H9 (cell line): ENCODE measurements at regions not wholly inside any gene's neighbourhood (a gene's known extent, or its start where the extent isn't known, plus 50 kb on each side); places are given as distances from the start of the nearest gene placed in this dataset.

Experiments used
- DNase-seq: peaks from one replicate; pipeline ENCODE4 v3.0.0-alpha.2; 2017
- H2AFZ ChIP-seq: one replicate; pipeline ENCODE4 v1.6.1; 2013; ENCODE audit warnings: mild to moderate bottlenecking, low read length, control low read depth, moderate library complexity
- H2AK5ac ChIP-seq: 2 replicates; pipeline ENCODE4 v1.6.1; 2013; ENCODE audit warnings: low read length, control low read depth, mixed read lengths; ENCODE audit not compliant: insufficient read length
- H2BK120ac ChIP-seq: one replicate; pipeline ENCODE4 v1.6.1; 2013; ENCODE audit warnings: low read depth, mild to moderate bottlenecking, low read length, control low read depth, inconsistent platforms; ENCODE audit not compliant: poor library complexity, severe bottlenecking
- H2BK12ac ChIP-seq: 2 replicates; pipeline ENCODE4 v1.6.1; 2013; ENCODE audit warnings: low read length, control low read depth, mixed read lengths, low read depth; ENCODE audit not compliant: insufficient read length
- H2BK15ac ChIP-seq: 2 replicates; pipeline ENCODE4 v1.6.1; 2013; ENCODE audit warnings: low read depth, low read length, control low read depth
- H2BK20ac ChIP-seq: one replicate; pipeline ENCODE4 v1.6.1; 2013; ENCODE audit warnings: low read depth, mild to moderate bottlenecking, low read length, control low read depth, inconsistent platforms; ENCODE audit not compliant: poor library complexity, severe bottlenecking
- H2BK5ac ChIP-seq: 2 replicates; pipeline ENCODE4 v1.6.1; 2013; ENCODE audit warnings: low read length, control low read depth, mixed read lengths; ENCODE audit not compliant: insufficient read length
- H3K14ac ChIP-seq: 2 replicates; pipeline ENCODE4 v1.6.1; 2013; ENCODE audit warnings: low read length, control low read depth; ENCODE audit not compliant: insufficient read depth
- H3K18ac ChIP-seq: 2 replicates; pipeline ENCODE4 v1.6.1; 2013; ENCODE audit warnings: low read depth, mild to moderate bottlenecking, mixed read lengths, low read length, control low read depth; ENCODE audit not compliant: insufficient read length
- H3K23ac ChIP-seq: 2 replicates; pipeline ENCODE4 v1.6.1; 2013; ENCODE audit warnings: low read length, control low read depth, mixed read lengths, low read depth; ENCODE audit not compliant: insufficient read length
- H3K23me2 ChIP-seq: 2 replicates; pipeline ENCODE4 v1.6.1; 2013; ENCODE audit warnings: low read depth, mild to moderate bottlenecking, mixed read lengths, low read length, control low read depth; ENCODE audit not compliant: insufficient read length, poor library complexity, severe bottlenecking
- H3K27ac ChIP-seq: 2 replicates; pipeline ENCODE4 v1.5.1; 2013; ENCODE audit warnings: low read length, control low read depth, mixed read lengths, low read depth; ENCODE audit not compliant: insufficient read length
- H3K27me3 ChIP-seq: 2 replicates; pipeline ENCODE4 v1.6.1; 2013; ENCODE audit warnings: low read length, control low read depth, inconsistent platforms; ENCODE audit not compliant: insufficient read depth
- H3K4ac ChIP-seq: 2 replicates; pipeline ENCODE4 v1.6.1; 2013; ENCODE audit warnings: low read depth, mild to moderate bottlenecking, control low read depth, inconsistent platforms, low read length, moderate library complexity
- H3K4me1 ChIP-seq: 2 replicates; pipeline ENCODE4 v1.6.1; 2013; ENCODE audit warnings: low read length, control low read depth, inconsistent platforms; ENCODE audit not compliant: insufficient read depth
- H3K4me2 ChIP-seq: 2 replicates; pipeline ENCODE4 v1.6.1; 2013; ENCODE audit warnings: low read length, control low read depth, mixed read lengths; ENCODE audit not compliant: insufficient read length, insufficient read depth
- H3K56ac ChIP-seq: 2 replicates; pipeline ENCODE4 v1.6.1; 2013; ENCODE audit warnings: low read depth, mild to moderate bottlenecking, mixed read lengths, low read length, control low read depth; ENCODE audit not compliant: insufficient read length
- H3K79me1 ChIP-seq: 2 replicates; pipeline ENCODE4 v1.6.1; 2013; ENCODE audit warnings: low read depth, mild to moderate bottlenecking, moderate library complexity, low read length, control low read depth, inconsistent platforms; ENCODE audit not compliant: insufficient read depth, poor library complexity, severe bottlenecking
- H3K79me2 ChIP-seq: 2 replicates; pipeline ENCODE4 v1.6.1; 2013; ENCODE audit warnings: low read length, control low read depth, inconsistent platforms; ENCODE audit not compliant: insufficient read depth
- H3K9ac ChIP-seq: 2 replicates; pipeline ENCODE4 v1.6.1; 2013; ENCODE audit warnings: low read length, control low read depth, mixed read lengths; ENCODE audit not compliant: insufficient read length; ENCODE audit errors: extremely low read depth
- H3K9me3 ChIP-seq: one replicate; pipeline ENCODE4 v1.6.1; 2013; ENCODE audit warnings: low read depth, low read length, inconsistent platforms; ENCODE audit not compliant: control insufficient read depth
- H3T11ph ChIP-seq: one replicate; pipeline ENCODE4 v1.6.1; 2013; ENCODE audit warnings: mild to moderate bottlenecking, low read length, control low read depth, inconsistent platforms
- H4K20me1 ChIP-seq: one replicate; pipeline ENCODE4 v1.6.1; 2013; ENCODE audit not compliant: control insufficient read depth, insufficient read length, insufficient read depth
- H4K5ac ChIP-seq: 2 replicates; pipeline ENCODE4 v1.6.1; 2013; ENCODE audit warnings: low read depth, mild to moderate bottlenecking, mixed read lengths, low read length, control low read depth; ENCODE audit not compliant: insufficient read length
- H4K8ac ChIP-seq: replicated peaks from 2 replicates; pipeline ENCODE4 v1.6.1; 2013; ENCODE audit warnings: low read length, control low read depth, mixed read lengths, low read depth; ENCODE audit not compliant: insufficient read length
- H4K91ac ChIP-seq: 2 replicates; pipeline ENCODE4 v1.6.1; 2013; ENCODE audit warnings: low read depth, mild to moderate bottlenecking, moderate library complexity, mixed read lengths, low read length, control low read depth; ENCODE audit not compliant: insufficient read length
- H3K27ac Mint-ChIP-seq, 3 experiments: 2 replicates in 2 of 3; 3 replicates in 1 of 3; pipeline ENCODE4 v1.8.0; 2020 to 2021; ENCODE audit warnings: mixed read lengths in 3 of 3, mild to moderate bottlenecking in 1 of 3, moderate library complexity in 1 of 3
- H3K27me3 Mint-ChIP-seq: 2 replicates; pipeline ENCODE4 v1.8.0; 2021; ENCODE audit warnings: low read depth, mild to moderate bottlenecking, moderate library complexity, mixed read lengths
- H3K36me3 Mint-ChIP-seq, 3 experiments: 2 replicates in 2 of 3; 3 replicates in 1 of 3; pipeline ENCODE4 v1.8.0; 2020 to 2021; ENCODE audit warnings: low read depth in 3 of 3, mixed read lengths in 3 of 3; ENCODE audit not compliant: insufficient read depth in 1 of 3
- H3K4me1 Mint-ChIP-seq, 2 experiments: 2 replicates each; pipeline ENCODE4 v1.8.0; 2020; ENCODE audit warnings: mixed read lengths in 2 of 2
- H3K4me3 Mint-ChIP-seq, 2 experiments: 2 replicates in 1 of 2; 3 replicates in 1 of 2; pipeline ENCODE4 v1.8.0; 2020 to 2021; ENCODE audit warnings: mild to moderate bottlenecking in 2 of 2, mixed read lengths in 2 of 2, moderate library complexity in 1 of 2
- H3K9me3 Mint-ChIP-seq, 2 experiments: 2 replicates in 1 of 2; 3 replicates in 1 of 2; pipeline ENCODE4 v1.8.0; 2020; ENCODE audit warnings: mild to moderate bottlenecking in 2 of 2, mixed read lengths in 2 of 2, moderate library complexity in 1 of 2
- WGBS: extraction: QIAGEN DNeasy Blood & Tissue Kit; methylation state at CpG from one replicate; pipeline ENCODE4 v1.1.7; 2013; ENCODE audit warnings: missing lambda C conversion rate, low lambda C conversion rate, mixed read lengths; ENCODE audit not compliant: insufficient read length; ENCODE audit errors: extremely low coverage; 5-methylcytosine and 5-hydroxymethylcytosine counted together
- TF ChIP-seq, protein P1 (sequence below): fragments of 200-600 bp; sonication (generic); conservative IDR thresholded peaks from 3 replicates; pipeline ENCODE4 v1.8.0; 2021; ENCODE audit warnings: antibody characterized with exemption, mild to moderate bottlenecking

DNA sequence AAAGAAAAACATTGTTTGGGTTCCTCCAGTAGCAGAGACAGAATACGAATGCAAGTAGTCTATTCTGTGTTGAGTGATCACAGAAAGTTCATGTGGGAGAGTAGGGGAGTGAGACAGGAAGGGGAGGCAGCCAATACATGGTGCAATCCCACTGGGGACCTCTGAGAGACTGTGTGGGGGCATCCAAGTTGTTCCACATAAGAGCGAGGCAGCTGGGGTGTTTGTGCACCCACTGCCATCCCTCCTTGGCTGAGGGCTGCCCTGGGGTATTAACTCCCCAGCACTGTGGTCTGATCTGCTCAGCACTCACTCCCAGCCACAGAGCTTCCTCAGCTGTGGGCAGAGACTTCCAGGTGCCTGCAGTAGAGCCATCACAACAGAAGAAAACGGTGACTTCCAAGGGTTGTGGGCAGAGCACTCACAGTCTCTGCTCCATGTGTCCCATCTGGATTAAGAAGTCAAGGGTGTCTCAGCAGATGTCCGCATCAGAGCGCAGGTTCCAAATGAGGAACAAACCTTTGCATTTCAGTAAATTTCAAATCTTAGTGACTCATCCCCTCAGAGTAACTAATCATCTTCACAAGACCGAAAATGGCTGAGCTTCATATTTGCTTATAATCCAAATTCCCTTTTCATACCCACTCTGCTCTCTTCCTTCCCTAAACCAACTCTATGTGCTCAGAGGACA is 101.9 kb upstream of the NAA20 start:
- Histone ChIP-seq H2AK5ac (no peak overlapping the region), H4K20me1 (no peaks in the 10 kb centered on the region), H3K4me1 (peaks cover 2% of the 10 kb centered on the region; the same call in 1 of the 2 replicates), H3K9me3 (no peaks in the 10 kb centered on the region), H2BK120ac (no peak overlapping the region), H3K4ac (no peak overlapping the region), H3K79me2 (no peaks in the 10 kb centered on the region), H4K5ac (no peak overlapping the region), H2BK15ac (no peak overlapping the region), H2BK5ac (no peak overlapping the region), H3K14ac (no peak overlapping the region), H3K23me2 (no peaks in the 10 kb centered on the region), H2BK20ac (no peak overlapping the region), H2BK12ac (no peak overlapping the region), H3K79me1 (no peaks in the 10 kb centered on the region), H3T11ph (no peak overlapping the region), H3K18ac (no peak overlapping the region), H3K4me2 (no peak overlapping the region), H3K56ac (no peak overlapping the region), H3K23ac (no peak overlapping the region), H3K9ac (no peak overlapping the region), H4K91ac (no peak overlapping the region), H3K27me3 (no peaks in the 10 kb centered on the region), H2AFZ (no peak overlapping the region), H3K27ac (no peak overlapping the region), H4K8ac (no peak overlapping the region)
- no peak overlapping the region for H3K4me3 Mint-ChIP-seq
- no peak for DNase-seq
- no peaks in the 10 kb centered on the region for H3K36me3 Mint-ChIP-seq
- WGBS: no CpG with 5 or more reads among the region's 6 CpGs
- no peaks in the 10 kb centered on the region; a peak in 1 of 5 replicates for H3K9me3 Mint-ChIP-seq
- no peaks in the 10 kb centered on the region for H3K27me3 Mint-ChIP-seq
- H3K4me1 Mint-ChIP-seq: peaks cover 5 to 10% of the 10 kb centered on the region in 2 experiments
- no peak overlapping the region for H3K27ac Mint-ChIP-seq
- TF ChIP-seq, protein P1, sequence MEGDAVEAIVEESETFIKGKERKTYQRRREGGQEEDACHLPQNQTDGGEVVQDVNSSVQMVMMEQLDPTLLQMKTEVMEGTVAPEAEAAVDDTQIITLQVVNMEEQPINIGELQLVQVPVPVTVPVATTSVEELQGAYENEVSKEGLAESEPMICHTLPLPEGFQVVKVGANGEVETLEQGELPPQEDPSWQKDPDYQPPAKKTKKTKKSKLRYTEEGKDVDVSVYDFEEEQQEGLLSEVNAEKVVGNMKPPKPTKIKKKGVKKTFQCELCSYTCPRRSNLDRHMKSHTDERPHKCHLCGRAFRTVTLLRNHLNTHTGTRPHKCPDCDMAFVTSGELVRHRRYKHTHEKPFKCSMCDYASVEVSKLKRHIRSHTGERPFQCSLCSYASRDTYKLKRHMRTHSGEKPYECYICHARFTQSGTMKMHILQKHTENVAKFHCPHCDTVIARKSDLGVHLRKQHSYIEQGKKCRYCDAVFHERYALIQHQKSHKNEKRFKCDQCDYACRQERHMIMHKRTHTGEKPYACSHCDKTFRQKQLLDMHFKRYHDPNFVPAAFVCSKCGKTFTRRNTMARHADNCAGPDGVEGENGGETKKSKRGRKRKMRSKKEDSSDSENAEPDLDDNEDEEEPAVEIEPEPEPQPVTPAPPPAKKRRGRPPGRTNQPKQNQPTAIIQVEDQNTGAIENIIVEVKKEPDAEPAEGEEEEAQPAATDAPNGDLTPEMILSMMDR: no peak
